IPS DF 6.9 (cell line): ENCODE measurements at regions not wholly inside any gene's neighbourhood (a gene's known extent, or its start where the extent isn't known, plus 50 kb on each side); places are given as distances from the start of the nearest gene placed in this dataset.

ENCODE experiments used
- DNase-seq: peaks from one replicate; pipeline ENCODE4 v3.0.0-alpha.2; 2013; ENCODE audit warnings: low read depth, low spot score
- H3K27ac ChIP-seq: one replicate; pipeline ENCODE4 v1.5.1; 2013; ENCODE audit warnings: low read length, control low read depth
- H3K27me3 ChIP-seq: 2 replicates; pipeline ENCODE4 v1.6.1; 2013; ENCODE audit warnings: mild to moderate bottlenecking, low read length; ENCODE audit not compliant: control insufficient read depth, insufficient read depth
- H3K36me3 ChIP-seq: 2 replicates; pipeline ENCODE4 v1.6.1; 2013; ENCODE audit warnings: low read length; ENCODE audit not compliant: control insufficient read depth, insufficient read depth
- H3K4me1 ChIP-seq: 2 replicates; pipeline ENCODE4 v1.6.1; 2013; ENCODE audit warnings: low read length; ENCODE audit not compliant: control insufficient read depth, insufficient read depth
- H3K4me3 ChIP-seq: 2 replicates; pipeline ENCODE4 v1.5.1; 2013; ENCODE audit warnings: mild to moderate bottlenecking, low read length
- H3K9me3 ChIP-seq: 2 replicates; pipeline ENCODE4 v1.6.1; 2013; ENCODE audit warnings: low read length, inconsistent platforms; ENCODE audit not compliant: control insufficient read depth, insufficient read depth
- WGBS: extraction: QIAGEN DNeasy Blood & Tissue Kit; methylation state at CpG from one replicate; pipeline ENCODE4 v1.1.7; 2013; ENCODE audit warnings: mixed read lengths, missing lambda C conversion rate; ENCODE audit not compliant: insufficient read length, insufficient coverage; 5-methylcytosine and 5-hydroxymethylcytosine counted together

DNA sequence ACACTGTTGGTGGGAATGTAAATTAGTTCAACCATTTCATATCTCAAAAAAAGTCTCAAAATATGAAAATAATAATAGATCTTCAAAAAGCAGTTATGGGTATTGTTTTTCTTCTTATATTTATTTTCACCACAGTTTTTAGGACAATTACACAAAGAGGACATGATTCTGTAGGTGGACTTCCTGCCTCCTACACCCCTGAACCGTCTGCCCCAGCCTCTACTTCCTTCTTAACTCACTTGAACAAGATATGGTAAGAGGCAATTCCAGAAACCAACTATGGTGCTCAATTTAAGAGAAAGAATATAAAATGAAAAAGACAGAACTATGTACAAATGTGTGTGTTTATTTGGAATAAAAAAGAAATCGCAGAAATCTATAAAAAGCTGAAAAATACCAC is 74.1 kb upstream of the MON1B start:
- Histone ChIP-seq H3K27me3 (no peaks in the 10 kb centered on the region), H3K36me3 (no peaks in the 10 kb centered on the region), H3K4me1 (no peaks in the 10 kb centered on the region), H3K4me3 (no peak overlapping the region), H3K27ac (no peak overlapping the region), H3K9me3 (no peaks in the 10 kb centered on the region; the same call in 1 of the 2 replicates)
- no CpG with 5 or more reads among the region's 2 CpGs for WGBS
- DNase-seq: no peak

DNA sequence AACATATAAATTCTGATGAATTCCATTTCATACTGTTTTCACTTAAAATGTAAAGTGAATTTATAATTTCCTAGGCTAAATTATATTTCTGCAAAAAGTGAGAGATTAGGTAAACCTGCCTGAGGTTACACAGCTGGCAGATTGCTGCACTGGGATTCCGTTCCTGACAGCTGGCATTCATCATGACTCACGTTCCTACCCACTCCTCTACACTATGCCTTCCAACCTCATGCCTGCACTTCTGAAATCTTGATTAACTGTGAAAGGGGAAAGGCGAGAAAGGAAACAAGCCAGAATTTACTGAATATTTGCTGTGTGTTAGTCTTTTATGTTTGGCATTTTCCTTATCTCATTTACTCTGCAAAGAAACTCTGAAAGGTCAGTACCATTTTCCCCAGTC is 73.3 kb upstream of the MON1B start:
- Histone ChIP-seq H3K9me3 (no peaks in the 10 kb centered on the region; the same call in 1 of the 2 replicates), H3K27ac (no peak overlapping the region), H3K4me1 (no peaks in the 10 kb centered on the region), H3K4me3 (no peak overlapping the region), H3K27me3 (no peaks in the 10 kb centered on the region), H3K36me3 (no peaks in the 10 kb centered on the region)
- no CpG with 5 or more reads among the region's 3 CpGs for WGBS
- DNase-seq: no peak

- no peak for DNase-seq
- Histone ChIP-seq H3K36me3 (no peaks in the 10 kb centered on the region), H3K4me3 (no peak overlapping the region), H3K9me3 (peaks cover 2% of the 10 kb centered on the region), H3K27ac (no peak overlapping the region), H3K4me1 (no peaks in the 10 kb centered on the region; the same call in 1 of the 2 replicates), H3K27me3 (no peaks in the 10 kb centered on the region)
- WGBS: no CpG with 5 or more reads among the region's 2 CpGs
These were observed 59.6 kb upstream of the MON1B start for GRCh38 chr16:77131398-77131797.

- no peak overlapping the region for H3K27ac ChIP-seq
- peaks cover 2% of the 10 kb centered on the region for H3K9me3 ChIP-seq
- H3K36me3 ChIP-seq: no peaks in the 10 kb centered on the region
- no peak overlapping the region for H3K4me3 ChIP-seq
- no peak for DNase-seq
- no peaks in the 10 kb centered on the region for H3K27me3 ChIP-seq
- WGBS: 100% methylated on average over 1 of the region's 3 CpGs
- no peaks in the 10 kb centered on the region; the same call in 1 of the 2 replicates for H3K4me1 ChIP-seq
These were observed 58.9 kb upstream of the MON1B start for GRCh38 chr16:77132051-77132618.

GRCh38 chr16:77133706-77134105 is 57.3 kb upstream of the MON1B start:
- no peaks in the 10 kb centered on the region for H3K27me3 ChIP-seq
- no peak for DNase-seq
- no peak overlapping the region for H3K4me3 ChIP-seq
- no peak overlapping the region for H3K27ac ChIP-seq
- no peaks in the 10 kb centered on the region for H3K36me3 ChIP-seq
- no peaks in the 10 kb centered on the region; the same call in 1 of the 2 replicates for H3K4me1 ChIP-seq
- H3K9me3 ChIP-seq: peaks cover 2% of the 10 kb centered on the region
- no CpG with 5 or more reads among the region's 4 CpGs for WGBS

- DNase-seq: no peak
- Histone ChIP-seq H3K36me3 (no peaks in the 10 kb centered on the region), H3K27ac (no peak overlapping the region), H3K27me3 (no peaks in the 10 kb centered on the region), H3K4me1 (no peaks in the 10 kb centered on the region; the same call in 1 of the 2 replicates), H3K4me3 (no peak overlapping the region), H3K9me3 (peaks cover 2% of the 10 kb centered on the region; the same call in 1 of the 2 replicates)
- WGBS: no CpG with 5 or more reads among the region's 3 CpGs
These were observed 53.9 kb upstream of the MON1B start for GRCh38 chr16:77137045-77137444.
